Neural crest cell (in vitro differentiated cells): ENCODE measurements at regions not wholly inside any gene's neighbourhood (a gene's known extent, or its start where the extent isn't known, plus 50 kb on each side); places are given as distances from the start of the nearest gene placed in this dataset.

Source experiments
- DNase-seq: peaks from one replicate; pipeline ENCODE4 v3.0.0; 2021; ENCODE audit warnings: low read depth, mixed read lengths, low spot score
- H3K27ac Mint-ChIP-seq: one replicate; pipeline ENCODE4 v1.8.0; 2021; ENCODE audit warnings: mild to moderate bottlenecking, mixed read lengths; ENCODE audit not compliant: unreplicated experiment
- H3K27me3 Mint-ChIP-seq: 2 replicates; pipeline ENCODE4 v1.8.0; 2021; ENCODE audit warnings: low read depth, mild to moderate bottlenecking, mixed read lengths
- H3K36me3 Mint-ChIP-seq: 2 replicates; pipeline ENCODE4 v1.8.0; 2021; ENCODE audit warnings: low read depth, mild to moderate bottlenecking, mixed read lengths
- H3K4me1 Mint-ChIP-seq: 2 replicates; pipeline ENCODE4 v1.8.0; 2021; ENCODE audit warnings: mixed read lengths
- H3K4me3 Mint-ChIP-seq: one replicate; pipeline ENCODE4 v1.8.0; 2021; ENCODE audit warnings: mild to moderate bottlenecking, mixed read lengths
- H3K9me3 Mint-ChIP-seq: 2 replicates; pipeline ENCODE4 v1.8.0; 2021; ENCODE audit warnings: mixed read lengths
- TF ChIP-seq, protein P1 (sequence below): fragments of 200-600 bp; sonication (generic); conservative IDR thresholded peaks from 2 replicates; pipeline ENCODE4 v1.5.0; 2021; ENCODE audit warnings: antibody characterized with exemption, mild to moderate bottlenecking

DNA sequence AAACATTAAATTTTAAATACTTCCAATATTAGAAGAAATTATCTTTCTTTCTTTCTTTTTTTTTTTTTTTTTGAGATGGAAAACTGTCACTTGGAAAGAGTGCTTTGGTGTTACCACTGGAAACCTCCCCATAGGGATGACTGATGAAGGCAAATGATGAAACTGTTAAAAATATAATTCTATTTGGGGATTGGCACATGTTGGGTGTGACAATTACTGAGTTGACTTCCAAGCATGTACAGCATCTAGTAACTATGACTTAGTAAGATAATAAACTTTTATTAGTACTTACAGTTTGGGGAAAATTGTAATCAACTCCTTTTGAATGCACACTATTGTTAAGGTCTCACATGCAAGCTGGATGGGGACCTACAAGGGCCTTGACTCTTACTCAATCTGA is 592.5 kb downstream of the KCTD12 start:
- Mint-ChIP-seq H3K27me3 (no peaks in the 10 kb centered on the region), H3K4me3 (no peak overlapping the region), H3K27ac (no peak overlapping the region), H3K36me3 (peaks cover 2% of the 10 kb centered on the region), H3K4me1 (no peaks in the 10 kb centered on the region), H3K9me3 (peaks cover 2% of the 10 kb centered on the region)
- DNase-seq, result no peak
- TF ChIP-seq, protein P1, sequence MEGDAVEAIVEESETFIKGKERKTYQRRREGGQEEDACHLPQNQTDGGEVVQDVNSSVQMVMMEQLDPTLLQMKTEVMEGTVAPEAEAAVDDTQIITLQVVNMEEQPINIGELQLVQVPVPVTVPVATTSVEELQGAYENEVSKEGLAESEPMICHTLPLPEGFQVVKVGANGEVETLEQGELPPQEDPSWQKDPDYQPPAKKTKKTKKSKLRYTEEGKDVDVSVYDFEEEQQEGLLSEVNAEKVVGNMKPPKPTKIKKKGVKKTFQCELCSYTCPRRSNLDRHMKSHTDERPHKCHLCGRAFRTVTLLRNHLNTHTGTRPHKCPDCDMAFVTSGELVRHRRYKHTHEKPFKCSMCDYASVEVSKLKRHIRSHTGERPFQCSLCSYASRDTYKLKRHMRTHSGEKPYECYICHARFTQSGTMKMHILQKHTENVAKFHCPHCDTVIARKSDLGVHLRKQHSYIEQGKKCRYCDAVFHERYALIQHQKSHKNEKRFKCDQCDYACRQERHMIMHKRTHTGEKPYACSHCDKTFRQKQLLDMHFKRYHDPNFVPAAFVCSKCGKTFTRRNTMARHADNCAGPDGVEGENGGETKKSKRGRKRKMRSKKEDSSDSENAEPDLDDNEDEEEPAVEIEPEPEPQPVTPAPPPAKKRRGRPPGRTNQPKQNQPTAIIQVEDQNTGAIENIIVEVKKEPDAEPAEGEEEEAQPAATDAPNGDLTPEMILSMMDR, result no peak

DNA sequence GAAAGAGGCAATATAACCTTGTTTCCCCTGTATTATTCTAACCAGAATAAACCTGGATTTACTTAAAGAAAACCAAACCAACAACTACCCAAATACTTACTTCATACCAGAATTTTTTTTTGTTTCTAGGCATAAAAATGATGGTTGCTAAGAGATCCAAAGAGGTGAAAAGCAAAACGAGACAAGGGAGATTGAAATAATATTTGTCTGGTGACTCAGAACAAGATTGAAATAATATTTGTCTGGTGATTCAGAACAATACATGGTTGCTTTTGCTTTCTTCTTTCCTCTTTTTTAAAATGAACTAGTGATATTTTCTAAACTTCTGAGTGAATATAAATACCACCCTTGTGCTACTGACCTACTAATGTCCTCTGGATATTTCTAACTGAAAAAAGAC is 592.9 kb downstream of the KCTD12 start:
- Mint-ChIP-seq H3K36me3 (peaks cover 2% of the 10 kb centered on the region), H3K27ac (no peak overlapping the region), H3K4me1 (no peaks in the 10 kb centered on the region), H3K4me3 (no peak overlapping the region), H3K9me3 (peaks cover 2% of the 10 kb centered on the region), H3K27me3 (no peaks in the 10 kb centered on the region)
- no peak for DNase-seq
- TF ChIP-seq, protein P1, result no peak

DNA sequence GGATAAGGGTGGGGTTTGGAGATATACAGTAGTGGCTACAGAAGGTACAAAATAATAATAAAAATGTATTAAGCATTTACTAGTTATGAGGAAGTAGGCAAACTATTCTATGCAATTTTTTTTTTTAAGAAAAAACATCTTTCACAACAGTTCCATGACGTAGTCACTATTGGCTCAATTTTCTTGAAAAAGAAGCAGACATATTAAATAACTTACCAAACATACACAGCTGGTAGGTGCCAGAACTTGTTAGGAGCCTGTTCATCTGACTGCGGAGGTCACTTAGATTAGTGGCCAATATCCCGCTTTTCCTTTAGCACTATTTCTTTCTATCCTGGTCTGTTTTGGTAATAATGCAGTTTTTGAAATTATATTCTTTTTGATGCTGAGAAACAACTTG is 593.5 kb downstream of the KCTD12 start:
- no peaks in the 10 kb centered on the region for H3K27me3 Mint-ChIP-seq
- no peak overlapping the region for H3K4me3 Mint-ChIP-seq
- no peak overlapping the region for H3K27ac Mint-ChIP-seq
- no peaks in the 10 kb centered on the region for H3K4me1 Mint-ChIP-seq
- no peak for DNase-seq
- H3K9me3 Mint-ChIP-seq, result peaks cover 2% of the 10 kb centered on the region
- peaks cover 2% of the 10 kb centered on the region for H3K36me3 Mint-ChIP-seq
- TF ChIP-seq, protein P1, result no peak

DNA sequence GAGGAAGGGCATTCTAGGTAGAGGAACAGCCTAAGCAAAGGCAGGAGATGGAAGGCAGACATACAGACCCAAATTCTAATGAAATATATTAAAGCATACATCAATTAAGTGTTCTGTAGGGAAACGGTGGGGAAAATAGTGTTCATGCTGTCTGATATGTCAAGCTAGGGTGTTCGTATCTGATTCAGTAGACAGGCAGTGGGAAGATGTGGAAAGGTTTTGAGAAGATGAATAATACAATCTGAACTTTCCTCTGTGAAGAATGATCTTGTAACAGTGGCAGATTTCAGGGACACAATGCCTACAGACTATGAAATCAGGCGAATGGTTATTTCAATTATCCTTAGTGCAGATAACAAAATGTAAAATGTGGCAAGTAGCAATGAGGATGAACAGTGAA is 594.2 kb downstream of the KCTD12 start:
- H3K9me3 Mint-ChIP-seq, result peaks cover 2% of the 10 kb centered on the region

DNA sequence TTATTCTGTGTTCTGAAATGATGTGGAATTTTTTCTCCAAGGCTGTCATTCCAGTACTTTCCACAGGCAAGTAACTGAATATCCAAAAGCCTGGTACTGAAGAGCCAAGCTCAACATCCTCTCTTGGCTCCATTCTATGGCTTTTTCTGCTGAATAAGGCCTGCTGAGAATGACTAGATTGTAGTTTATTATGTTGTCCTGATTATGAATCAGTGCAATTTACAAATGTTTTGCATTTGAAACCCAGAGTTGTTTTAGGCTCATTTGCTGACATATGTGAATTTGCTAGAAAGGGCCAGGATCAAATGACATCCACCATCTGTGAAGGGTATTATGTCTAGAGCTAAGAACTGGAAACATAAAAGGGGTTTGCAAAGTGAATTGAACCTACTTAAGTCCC is 596.6 kb downstream of the KCTD12 start:
- Mint-ChIP-seq H3K27ac (no peak overlapping the region), H3K4me3 (no peak overlapping the region), H3K36me3 (peaks cover 2% of the 10 kb centered on the region), H3K27me3 (no peaks in the 10 kb centered on the region), H3K9me3 (no peaks in the 10 kb centered on the region), H3K4me1 (no peaks in the 10 kb centered on the region)
- no peak for DNase-seq
- TF ChIP-seq, protein P1, result no peak

More for the DNA sequence above, 594.2 kb downstream of the KCTD12 start:
- Mint-ChIP-seq H3K4me3 (no peak overlapping the region), H3K36me3 (peaks cover 2% of the 10 kb centered on the region), H3K27me3 (no peaks in the 10 kb centered on the region), H3K27ac (no peak overlapping the region), H3K4me1 (no peaks in the 10 kb centered on the region)
- DNase-seq, result no peak
- TF ChIP-seq, protein P1, result no peak

DNA sequence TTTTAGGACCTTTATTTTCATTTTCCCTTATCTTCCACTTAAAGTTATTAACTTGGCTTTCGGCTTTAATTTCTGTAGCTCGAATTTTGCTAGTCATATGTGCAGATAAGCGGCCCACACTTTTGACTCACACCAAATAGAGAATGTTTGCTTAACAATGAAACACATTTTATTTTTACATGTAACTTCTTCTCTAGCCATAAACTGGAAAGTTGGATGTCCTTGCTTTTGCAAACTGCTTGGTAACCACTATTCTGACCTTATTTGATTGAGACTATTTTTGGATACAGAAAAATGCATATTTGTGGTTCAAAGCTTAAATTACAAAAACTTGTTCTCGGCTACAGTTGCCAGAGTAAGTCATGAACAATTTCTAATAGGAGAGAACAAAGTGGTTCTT is 600.0 kb downstream of the KCTD12 start:
- no peaks in the 10 kb centered on the region for H3K36me3 Mint-ChIP-seq
- H3K27me3 Mint-ChIP-seq, result no peaks in the 10 kb centered on the region
- TF ChIP-seq, protein P1, result no peak
- H3K4me3 Mint-ChIP-seq, result no peak overlapping the region
- H3K9me3 Mint-ChIP-seq, result no peaks in the 10 kb centered on the region
- DNase-seq, result no peak
- H3K27ac Mint-ChIP-seq, result no peak overlapping the region
- no peaks in the 10 kb centered on the region for H3K4me1 Mint-ChIP-seq
